Breast epithelium (tissue), 3 donors: ENCODE measurements at regions not wholly inside any gene's neighbourhood (a gene's known extent, or its start where the extent isn't known, plus 50 kb on each side); places are given as distances from the start of the nearest gene placed in this dataset.

Source experiments
- CTCF ChIP-seq, 3 donors: fragments of 450-650 bp; IDR thresholded peaks; one replicate each; pipeline ENCODE4 v1.5.1; 2016 to 2017; ENCODE audit warnings: antibody characterized with exemption in 3 of 3, mild to moderate bottlenecking in 3 of 3, moderate library complexity in 3 of 3
- POLR2A ChIP-seq: fragments of 450-650 bp; IDR thresholded peaks from one replicate; pipeline ENCODE4 v1.6.1; 2016; ENCODE audit warnings: antibody characterized with exemption, mild to moderate bottlenecking, moderate library complexity

GRCh38 chr2:228540976-228541375, 359.5 kb upstream of the SPHKAP start:
- TF ChIP-seq CTCF (IDR thresholded peaks at IDR 0.05) (no peak), POLR2A (no peak)
